MCF 10A (cell line): ENCODE measurements at regions not wholly inside any gene's neighbourhood (a gene's known extent, or its start where the extent isn't known, plus 50 kb on each side); places are given as distances from the start of the nearest gene placed in this dataset.

Source experiments
- BruUV-seq: library from RNA; stranded (reverse); fragments of 400-500 nt; replicated peaks from 2 replicates; lab custom pipeline; 2021; lab: Mats Ljungman, UMichigan
- CTCF ChIA-PET: fragments of 300-600 bp; sonication (Branson Sonifier 250); formaldehyde crosslinking; extraction: SDS; loops from one replicate; lab custom pipeline; 2021; ENCODE audit warnings: antibody characterized with exemption, inconsistent platforms; lab: Yijun Ruan, JAX
- POLR2A ChIA-PET: fragments of 300-600, 350-650 bp; sonication (Branson Sonifier 250); formaldehyde crosslinking; extraction: SDS; loops from one replicate; lab custom pipeline; 2020; ENCODE audit warnings: antibody characterized with exemption, inconsistent platforms; lab: Yijun Ruan, JAX
- DNase-seq: peaks from one replicate; pipeline ENCODE4 v3.0.0-alpha.2; 2018; ENCODE audit not compliant: unreplicated experiment
- H3K27ac Mint-ChIP-seq: one replicate; pipeline ENCODE4 v1.8.0; 2022; ENCODE audit warnings: mild to moderate bottlenecking, low read depth, mixed read lengths; ENCODE audit not compliant: unreplicated experiment
- H3K27me3 Mint-ChIP-seq: one replicate; pipeline ENCODE4 v1.8.0; 2022; ENCODE audit warnings: mixed read lengths; ENCODE audit not compliant: insufficient read depth, unreplicated experiment
- H3K36me3 Mint-ChIP-seq: one replicate; pipeline ENCODE4 v1.8.0; 2022; ENCODE audit warnings: mild to moderate bottlenecking, moderate library complexity, mixed read lengths; ENCODE audit not compliant: insufficient read depth, unreplicated experiment
- H3K4me1 Mint-ChIP-seq: one replicate; pipeline ENCODE4 v1.8.0; 2022; ENCODE audit warnings: mixed read lengths; ENCODE audit not compliant: insufficient read depth, unreplicated experiment
- H3K4me3 Mint-ChIP-seq: one replicate; pipeline ENCODE4 v1.8.0; 2022; ENCODE audit warnings: mild to moderate bottlenecking, moderate library complexity, mixed read lengths; ENCODE audit not compliant: unreplicated experiment
- H3K9me3 Mint-ChIP-seq: one replicate; pipeline ENCODE4 v1.8.0; 2022; ENCODE audit warnings: mixed read lengths; ENCODE audit not compliant: unreplicated experiment
- intact Hi-C: fragments of 100-400 bp; cut with micrococcal nuclease; formaldehyde crosslinking; loops from 2 replicates; pipeline ENCODE4 v1.14.1; 2022
- TF ChIP-seq, protein P1 (sequence below): fragments of 200-600 bp; IDR thresholded peaks from one replicate; pipeline ENCODE4 v1.8.0; 2022; ENCODE audit warnings: antibody characterized with exemption, mild to moderate bottlenecking; ENCODE audit not compliant: unreplicated experiment

DNA sequence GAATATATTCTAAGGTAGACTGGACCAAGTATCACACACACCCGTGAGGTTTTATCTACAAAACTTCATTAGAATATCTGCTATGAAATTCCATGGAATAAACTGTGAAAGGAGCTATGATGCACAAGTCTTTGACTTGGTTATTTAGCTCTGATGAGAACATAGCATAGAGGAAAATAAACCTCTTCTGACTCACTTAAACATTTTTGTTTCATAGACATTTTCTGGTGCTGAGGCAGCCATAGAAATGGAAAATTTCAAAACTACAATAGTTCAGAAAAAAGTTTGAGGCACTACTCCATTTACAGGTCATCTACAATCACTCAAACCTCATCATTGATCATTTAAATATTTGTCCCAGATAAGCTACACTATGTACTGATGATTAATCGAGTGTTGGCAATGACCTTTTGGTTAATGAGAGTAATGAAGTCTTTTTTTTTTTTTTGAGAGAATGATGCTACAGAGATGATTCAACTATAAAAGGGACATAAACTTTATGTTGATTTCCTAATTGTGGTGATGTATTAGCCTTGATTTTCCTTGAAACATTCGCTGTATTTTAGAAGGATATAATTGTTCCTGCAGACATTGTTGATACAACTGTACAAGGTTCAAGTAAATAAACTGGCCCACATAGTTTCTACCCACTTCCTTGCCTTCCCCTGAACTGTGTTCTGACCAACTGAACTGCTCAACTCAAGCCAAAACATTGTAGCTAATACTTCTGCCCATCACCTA, 77.5 kb downstream of the AREG start:
- no peaks in the 10 kb centered on the region for H3K27me3 Mint-ChIP-seq
- H3K27ac Mint-ChIP-seq, result no peak overlapping the region
- H3K9me3 Mint-ChIP-seq, result no peaks in the 10 kb centered on the region
- no peak for DNase-seq
- TF ChIP-seq, protein P1, sequence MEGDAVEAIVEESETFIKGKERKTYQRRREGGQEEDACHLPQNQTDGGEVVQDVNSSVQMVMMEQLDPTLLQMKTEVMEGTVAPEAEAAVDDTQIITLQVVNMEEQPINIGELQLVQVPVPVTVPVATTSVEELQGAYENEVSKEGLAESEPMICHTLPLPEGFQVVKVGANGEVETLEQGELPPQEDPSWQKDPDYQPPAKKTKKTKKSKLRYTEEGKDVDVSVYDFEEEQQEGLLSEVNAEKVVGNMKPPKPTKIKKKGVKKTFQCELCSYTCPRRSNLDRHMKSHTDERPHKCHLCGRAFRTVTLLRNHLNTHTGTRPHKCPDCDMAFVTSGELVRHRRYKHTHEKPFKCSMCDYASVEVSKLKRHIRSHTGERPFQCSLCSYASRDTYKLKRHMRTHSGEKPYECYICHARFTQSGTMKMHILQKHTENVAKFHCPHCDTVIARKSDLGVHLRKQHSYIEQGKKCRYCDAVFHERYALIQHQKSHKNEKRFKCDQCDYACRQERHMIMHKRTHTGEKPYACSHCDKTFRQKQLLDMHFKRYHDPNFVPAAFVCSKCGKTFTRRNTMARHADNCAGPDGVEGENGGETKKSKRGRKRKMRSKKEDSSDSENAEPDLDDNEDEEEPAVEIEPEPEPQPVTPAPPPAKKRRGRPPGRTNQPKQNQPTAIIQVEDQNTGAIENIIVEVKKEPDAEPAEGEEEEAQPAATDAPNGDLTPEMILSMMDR, result no peak
- H3K36me3 Mint-ChIP-seq, result no peaks in the 10 kb centered on the region
- no TSS peak for BruUV-seq
- intact Hi-C loops, result no loop called here
- CTCF ChIA-PET, result interaction anchor here (0.6 to 1.7 kb wide), 3 partner anchors 9 to 152 kb away, joined by 3 to 6 read pairs (median 4); no protein-coding TSS in a partner anchor
- POLR2A ChIA-PET, result interaction anchor here (0.8 to 1.4 kb wide), 9 partner anchors 9 to 202 kb away, joined by 3 to 5 read pairs (median 4); no protein-coding TSS in a partner anchor
- H3K4me1 Mint-ChIP-seq, result no peaks in the 10 kb centered on the region
- H3K4me3 Mint-ChIP-seq, result no peak overlapping the region

DNA sequence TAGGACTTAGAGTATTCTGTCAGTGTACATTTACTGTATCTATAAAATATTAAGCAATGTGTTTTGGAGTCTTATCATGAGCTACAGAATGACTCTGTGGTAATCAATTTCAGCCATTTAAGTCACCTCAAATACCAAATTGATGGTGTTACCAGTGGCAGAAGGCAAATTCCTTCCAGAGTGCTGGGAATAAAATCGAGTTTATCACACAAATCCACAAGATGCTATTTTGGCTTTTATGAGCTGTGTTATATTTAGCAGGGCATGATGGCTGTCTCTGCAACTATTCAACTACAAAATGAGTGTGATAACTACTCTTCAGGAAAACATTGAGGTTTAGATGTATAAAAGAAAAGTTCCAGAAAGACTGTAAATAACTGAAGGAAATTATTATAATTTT, 78.2 kb downstream of the AREG start:
- Mint-ChIP-seq H3K9me3 (no peaks in the 10 kb centered on the region), H3K36me3 (no peaks in the 10 kb centered on the region), H3K4me3 (no peak overlapping the region), H3K27ac (no peak overlapping the region), H3K4me1 (no peaks in the 10 kb centered on the region), H3K27me3 (no peaks in the 10 kb centered on the region)
- intact Hi-C loops, result no loop called here
- POLR2A ChIA-PET, result interaction anchor here (0.8 to 1.4 kb wide), 9 partner anchors 8 to 202 kb away, joined by 3 to 5 read pairs (median 4); no protein-coding TSS in a partner anchor
- DNase-seq, result no peak
- TF ChIP-seq, protein P1, result no peak
- CTCF ChIA-PET, result interaction anchor here (0.6 to 1.7 kb wide), 3 partner anchors 8 to 152 kb away, joined by 3 to 6 read pairs (median 4); no protein-coding TSS in a partner anchor
- no TSS peak for BruUV-seq

DNA sequence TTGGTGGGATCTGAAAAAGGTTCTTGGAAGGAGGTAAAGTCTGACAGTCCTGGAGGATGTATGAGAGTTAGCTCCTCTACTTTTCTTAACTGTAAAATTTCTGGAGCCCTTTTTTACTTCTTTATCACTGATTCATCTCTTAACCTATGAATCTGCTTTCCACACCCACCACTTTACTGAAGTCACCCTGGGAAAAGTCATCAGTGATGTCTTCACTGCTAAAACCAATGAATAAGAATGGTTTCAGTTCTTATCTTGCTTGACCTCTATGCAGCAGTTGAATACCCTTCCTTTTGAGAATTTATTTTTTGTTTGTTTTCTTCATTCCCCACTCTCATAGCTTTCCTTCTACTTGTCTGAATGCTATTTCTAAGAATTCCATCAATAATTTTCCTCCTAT, 80.0 kb downstream of the AREG start:
- intact Hi-C loops, result no loop called here
- Mint-ChIP-seq H3K27me3 (no peaks in the 10 kb centered on the region), H3K9me3 (no peaks in the 10 kb centered on the region), H3K4me1 (no peaks in the 10 kb centered on the region), H3K4me3 (no peak overlapping the region), H3K36me3 (no peaks in the 10 kb centered on the region), H3K27ac (no peak overlapping the region)
- BruUV-seq, result no TSS peak
- POLR2A ChIA-PET, result interaction anchor here (0.6 to 1.4 kb wide), 2 partner anchors 10 to 81 kb away, joined by 3 read pairs; no protein-coding TSS in a partner anchor
- no peak for DNase-seq
- CTCF ChIA-PET, result interaction anchor here (0.6 to 2.7 kb wide), 4 partner anchors 130 to 938 kb away, joined by 3 to 9 read pairs (median 3); no protein-coding TSS in a partner anchor
- TF ChIP-seq, protein P1, result no peak

DNA sequence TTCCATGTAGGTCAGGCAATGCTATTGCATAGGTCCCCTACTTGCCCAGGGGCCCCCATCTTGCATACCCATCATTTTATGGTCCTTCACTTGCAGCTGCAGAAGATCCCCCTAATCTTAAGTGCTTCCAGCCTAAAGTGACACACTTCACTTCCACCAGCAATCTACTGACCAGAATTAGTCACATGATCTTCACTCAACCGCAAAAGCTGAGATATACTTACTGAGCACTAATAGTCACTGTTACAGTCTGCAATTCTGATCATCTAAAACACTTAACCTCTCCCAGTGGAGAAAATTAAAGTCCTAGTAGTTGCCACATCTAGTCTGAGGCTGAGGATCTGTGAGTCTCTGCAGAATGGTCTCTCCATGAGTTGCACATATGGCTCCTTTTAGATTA, 82.1 kb downstream of the AREG start:
- intact Hi-C loops, result no loop called here
- DNase-seq, result no peak
- BruUV-seq, result no TSS peak
- TF ChIP-seq, protein P1, result no peak
- Mint-ChIP-seq H3K9me3 (no peaks in the 10 kb centered on the region), H3K27ac (no peak overlapping the region), H3K36me3 (no peaks in the 10 kb centered on the region), H3K4me1 (peaks cover 11% of the 10 kb centered on the region), H3K4me3 (no peak overlapping the region), H3K27me3 (no peaks in the 10 kb centered on the region)
- CTCF ChIA-PET, result interaction anchor here (0.6 to 3.0 kb wide), 8 partner anchors 9 to 207 kb away, joined by 3 to 20 read pairs (median 4); no protein-coding TSS in a partner anchor
- POLR2A ChIA-PET, result interaction anchor here (0.8 to 2.0 kb wide), 5 partner anchors 11 to 82 kb away, joined by 3 to 4 read pairs (median 3); partner anchors contain the start of gene AREG
